GM21360 (cell line): ENCODE measurements at regions not wholly inside any gene's neighbourhood (a gene's known extent, or its start where the extent isn't known, plus 50 kb on each side); places are given as distances from the start of the nearest gene placed in this dataset.

Experiments
- ATAC-seq: cut with Tn5 transposase; IDR thresholded peaks from one replicate; pipeline ENCODE4 v1.9.1; 2021; ENCODE audit warnings: mild to moderate bottlenecking, moderate library complexity; ENCODE audit not compliant: unreplicated experiment

DNA sequence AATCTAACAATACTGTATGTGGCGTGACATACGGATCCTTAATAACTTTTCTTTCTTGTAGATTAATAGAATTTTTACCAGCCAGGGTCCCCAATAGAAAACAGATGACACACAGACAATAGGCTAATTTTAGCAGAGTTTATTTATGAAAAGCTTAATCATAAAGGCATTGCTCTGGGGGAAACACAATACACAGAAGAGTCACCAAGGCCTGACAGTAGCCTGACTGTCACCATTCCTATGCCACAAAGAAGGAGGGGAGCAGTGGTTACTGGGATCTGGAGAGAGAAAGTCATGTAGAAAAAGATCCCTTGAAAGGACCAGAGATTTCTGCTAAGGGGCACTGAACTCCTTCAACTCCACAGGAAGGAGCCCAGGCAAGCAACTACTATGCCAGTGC, 139.5 kb downstream of the METTL4 start:
- no peak for ATAC-seq

DNA sequence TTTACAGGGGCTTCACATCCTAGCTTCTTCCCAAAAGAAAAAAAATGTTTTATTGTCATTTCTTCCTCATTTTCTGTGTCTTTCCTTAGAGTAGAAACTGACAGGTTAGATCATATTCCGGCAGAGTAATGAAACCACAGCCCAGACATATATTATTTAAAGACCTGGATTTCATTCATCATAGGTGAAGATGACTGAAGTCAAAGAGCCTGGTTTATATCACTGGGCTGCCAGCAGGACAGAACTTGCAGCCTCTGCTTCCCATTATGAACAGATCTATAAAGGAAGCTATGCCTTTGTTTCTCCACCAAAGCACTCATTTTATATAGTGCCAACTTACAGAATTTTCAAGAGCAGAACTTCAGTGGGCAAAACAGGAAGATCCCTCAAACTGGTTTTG, 137.9 kb downstream of the METTL4 start:
- ATAC-seq, result no peak

DNA sequence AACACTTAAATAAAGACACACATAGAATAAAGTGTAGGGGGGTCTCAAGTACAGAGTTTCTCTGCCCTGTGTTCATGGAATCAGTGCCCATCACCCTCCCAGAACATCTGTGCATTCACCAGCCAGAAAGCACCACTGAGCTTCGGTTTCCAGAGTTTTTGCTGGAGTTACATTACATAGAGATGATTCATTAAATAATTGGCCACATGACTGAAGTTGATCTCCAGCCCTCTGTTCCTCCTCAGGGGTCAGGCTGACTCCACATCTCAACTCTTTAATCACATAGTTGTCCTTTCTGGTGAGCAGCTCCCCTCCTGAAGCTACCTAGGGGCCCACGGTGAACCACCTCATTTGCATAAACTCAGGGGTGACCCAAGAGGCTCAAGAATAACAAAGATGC, 129.8 kb downstream of the METTL4 start:
- no peak for ATAC-seq

DNA sequence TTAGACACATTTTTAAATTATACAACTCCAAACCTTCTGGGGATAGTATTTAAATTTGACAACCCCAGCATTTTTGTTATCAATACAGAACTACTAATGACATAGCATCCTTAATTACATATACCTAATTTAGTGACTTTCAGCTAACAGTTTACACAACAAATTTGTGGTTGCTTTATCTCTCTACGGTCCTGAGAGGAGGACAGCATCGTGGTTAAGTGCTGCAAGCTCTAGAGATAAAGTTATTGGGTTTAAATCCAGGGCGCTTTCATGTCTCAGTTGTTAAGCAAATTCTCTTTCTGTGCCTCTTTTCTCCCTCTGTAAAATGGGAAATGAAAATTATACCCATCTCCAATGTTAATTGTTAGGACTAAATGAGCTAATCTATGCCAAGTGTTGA, 129.3 kb downstream of the METTL4 start:
- ATAC-seq, result no peak

DNA sequence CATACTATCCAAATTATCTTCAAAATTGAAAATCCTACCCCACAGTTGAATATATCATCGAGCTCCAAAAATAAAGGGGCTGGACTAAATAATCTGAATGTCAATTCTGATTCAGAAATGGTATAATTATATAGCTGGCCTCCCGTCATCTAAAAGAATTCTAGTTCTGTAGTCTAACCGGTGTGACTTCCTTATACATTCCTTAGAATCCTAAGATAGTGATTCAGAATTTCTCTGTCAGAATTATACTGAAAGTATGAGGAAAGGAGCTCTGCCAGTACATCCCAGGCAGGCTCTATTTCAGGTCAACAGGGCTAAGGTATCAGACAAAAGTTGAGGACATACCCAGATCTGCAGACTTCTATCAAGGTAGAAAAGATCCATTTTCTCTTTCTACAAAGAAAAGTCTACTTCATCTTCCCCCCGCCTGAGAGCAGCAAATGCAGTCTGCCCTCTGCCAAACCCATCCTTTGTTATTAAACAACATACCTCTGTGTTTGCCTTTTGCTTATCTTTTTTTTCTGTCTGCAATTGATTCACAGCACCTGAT, 128.5 kb downstream of the METTL4 start:
- ATAC-seq, result no peak

DNA sequence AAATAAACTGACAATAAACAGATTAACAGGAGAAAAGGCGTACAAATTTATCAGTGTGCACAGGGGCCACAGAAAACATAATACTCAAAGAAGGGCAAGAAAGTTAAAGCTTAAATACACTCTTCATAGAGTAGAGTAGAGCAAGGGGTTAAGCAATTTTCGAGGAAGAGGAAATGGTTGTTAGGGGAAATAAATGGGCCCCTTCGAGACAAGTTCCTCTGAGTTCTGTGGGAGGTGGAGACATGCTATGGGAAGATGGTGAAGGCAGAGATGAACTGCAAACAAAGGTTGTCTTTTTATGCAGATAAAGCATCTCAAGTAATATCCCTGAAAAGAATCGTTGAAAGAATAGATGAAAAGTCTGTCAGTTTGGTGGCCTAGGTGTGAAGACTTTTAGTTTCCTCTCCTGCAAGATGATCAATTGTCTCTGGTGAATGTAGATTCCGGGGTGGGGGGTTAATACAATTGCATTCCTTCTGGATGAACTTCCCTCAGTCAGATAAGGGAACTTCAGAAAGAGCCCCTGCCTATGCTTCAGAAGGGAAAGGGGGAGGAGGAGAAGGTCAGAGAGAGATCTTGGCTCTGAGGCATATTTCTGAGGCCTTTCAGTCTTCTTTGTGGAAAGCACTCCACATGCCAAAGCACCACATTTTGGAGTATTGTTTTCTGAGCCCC, 127.0 kb downstream of the METTL4 start:
- no peak for ATAC-seq

DNA sequence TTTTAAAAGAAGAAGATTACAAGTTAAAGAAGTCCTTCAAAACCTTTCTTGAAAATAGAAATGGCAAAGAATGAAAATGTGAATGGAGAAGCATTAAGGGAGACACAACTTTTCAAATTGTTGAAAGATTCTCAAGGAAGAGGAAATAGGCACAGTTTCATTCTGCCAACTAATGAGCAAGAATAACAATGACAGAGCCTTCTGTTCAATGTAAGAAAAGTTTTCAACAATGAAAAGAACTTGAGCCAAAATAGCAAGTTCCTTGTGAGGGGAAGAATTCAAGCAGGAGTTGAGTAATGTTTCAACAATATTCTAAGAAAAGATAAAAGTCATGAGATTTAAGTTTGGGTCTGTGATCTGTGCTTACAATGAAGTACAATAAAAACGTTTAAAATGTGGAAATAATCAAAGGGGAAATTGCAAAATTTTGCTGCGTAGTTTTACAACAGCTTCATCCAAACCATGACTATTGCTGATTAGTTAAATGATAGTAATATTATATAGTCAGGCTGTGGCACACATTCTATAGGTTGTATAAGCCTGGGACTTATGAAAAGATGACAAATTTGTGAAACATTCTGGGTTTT, 122.6 kb downstream of the METTL4 start:
- ATAC-seq, result no peak

DNA sequence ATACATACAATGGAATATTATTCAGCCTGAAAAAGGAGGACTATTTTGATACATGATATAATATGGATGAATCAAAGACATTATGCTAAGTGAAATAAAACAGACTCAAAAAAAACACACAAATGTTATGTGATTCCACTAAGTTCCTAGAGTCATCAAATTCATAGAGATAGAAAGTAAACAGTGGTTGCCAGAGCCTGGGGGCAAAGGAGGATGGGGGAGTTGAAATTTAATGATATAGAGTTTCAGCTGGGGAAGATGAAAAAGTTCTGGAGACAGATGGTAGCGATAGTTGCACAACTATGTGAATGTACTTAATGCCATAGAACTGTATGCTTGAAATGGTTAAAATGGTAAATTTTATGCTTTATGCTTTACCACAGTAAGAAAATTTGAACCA, 119.7 kb downstream of the METTL4 start:
- no peak for ATAC-seq

DNA sequence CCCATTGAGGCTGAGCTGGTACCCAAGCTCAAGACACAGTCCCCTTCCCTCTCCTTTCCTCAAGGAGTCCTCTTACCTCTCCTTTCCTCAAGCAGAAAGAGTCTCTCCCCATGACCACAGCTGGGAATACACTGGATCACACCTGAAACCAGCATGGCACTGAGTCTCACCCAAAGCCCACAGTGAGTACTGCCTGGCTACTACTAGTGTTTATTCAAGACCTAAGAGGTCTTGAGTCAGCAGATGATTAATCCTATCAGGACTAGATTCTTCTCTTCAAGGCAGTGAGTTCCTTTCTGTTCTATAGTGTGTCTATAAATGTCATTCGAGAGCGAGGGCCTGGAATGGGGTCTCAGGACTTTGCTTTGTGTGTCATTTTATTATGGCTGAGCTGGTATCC, 111.4 kb downstream of the METTL4 start:
- ATAC-seq, result no peak

DNA sequence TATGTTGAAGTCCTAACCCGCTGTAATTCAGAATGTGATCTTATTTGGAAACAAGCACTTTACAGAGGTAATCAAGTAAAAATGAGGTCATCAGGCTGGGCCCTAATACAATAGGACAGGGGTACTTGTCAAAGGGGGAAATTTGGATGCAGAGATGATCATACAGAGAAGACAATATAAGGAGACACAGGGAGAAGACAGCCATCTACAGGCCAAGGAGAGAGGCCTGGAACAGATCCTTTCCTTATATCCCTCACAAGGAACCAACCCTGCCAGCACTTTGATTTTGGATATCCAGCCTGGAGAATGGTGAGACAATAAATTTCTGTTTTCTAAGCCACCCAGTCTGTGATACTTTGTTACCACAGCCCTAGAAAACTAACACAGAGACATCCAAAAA, 104.3 kb downstream of the METTL4 start:
- no peak for ATAC-seq

DNA sequence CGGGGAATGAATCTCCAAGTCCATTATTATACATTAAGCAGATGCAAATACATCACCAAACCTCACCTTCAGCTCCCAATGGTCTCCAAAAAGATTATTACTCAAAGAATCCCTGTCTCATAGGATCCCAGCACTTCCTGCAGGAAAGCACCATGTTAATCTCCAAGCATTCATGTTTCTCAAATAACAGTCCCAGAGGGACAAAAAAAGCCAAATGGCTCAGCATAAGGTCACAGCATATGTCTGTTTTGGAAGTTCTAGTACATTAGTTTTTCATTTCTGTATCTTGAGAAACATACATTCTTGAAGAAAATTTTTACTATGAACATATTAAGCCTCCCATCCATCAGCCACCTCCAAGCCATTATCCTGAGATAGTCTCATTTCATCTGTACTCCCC, 103.3 kb downstream of the METTL4 start:
- no peak for ATAC-seq

DNA sequence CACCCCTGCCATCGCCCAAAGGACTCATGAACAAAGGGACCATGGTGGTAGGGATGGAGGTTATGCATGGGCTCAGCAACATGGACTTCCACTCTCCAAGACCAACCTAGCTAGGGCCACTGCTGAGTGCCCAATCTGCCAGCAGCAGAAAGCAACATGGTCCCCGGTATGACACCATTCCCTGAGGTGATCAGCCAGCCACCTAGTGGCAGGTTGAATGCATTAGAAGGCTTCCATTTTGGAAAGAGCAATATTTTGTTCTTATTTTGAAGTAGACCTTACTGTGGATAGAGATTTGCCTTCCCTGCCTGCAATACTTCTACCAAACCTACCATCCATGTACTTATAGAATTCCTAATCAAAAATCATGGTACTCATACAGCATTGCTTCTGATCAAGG, 99.8 kb downstream of the METTL4 start:
- no peak for ATAC-seq

DNA sequence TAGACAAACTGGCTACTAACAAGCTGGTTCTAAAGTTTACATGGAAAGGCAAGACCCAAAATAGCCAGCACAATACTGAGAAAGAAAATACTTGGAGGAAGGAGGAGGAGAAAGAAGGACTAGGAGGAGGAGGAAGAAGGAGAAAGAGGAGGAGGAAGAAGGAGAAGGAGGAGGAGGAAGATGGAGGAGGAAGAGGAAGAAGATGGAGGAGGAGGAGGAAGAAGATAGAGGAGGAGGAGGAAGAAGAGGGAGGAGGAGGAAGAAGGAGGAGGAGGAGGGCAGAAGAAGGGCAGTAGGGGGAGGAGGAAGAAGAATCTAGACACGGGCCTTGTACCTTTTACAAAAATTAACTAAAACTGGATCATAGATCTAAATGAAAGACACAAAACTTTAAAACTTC, 92.6 kb downstream of the METTL4 start:
- ATAC-seq, result no peak

DNA sequence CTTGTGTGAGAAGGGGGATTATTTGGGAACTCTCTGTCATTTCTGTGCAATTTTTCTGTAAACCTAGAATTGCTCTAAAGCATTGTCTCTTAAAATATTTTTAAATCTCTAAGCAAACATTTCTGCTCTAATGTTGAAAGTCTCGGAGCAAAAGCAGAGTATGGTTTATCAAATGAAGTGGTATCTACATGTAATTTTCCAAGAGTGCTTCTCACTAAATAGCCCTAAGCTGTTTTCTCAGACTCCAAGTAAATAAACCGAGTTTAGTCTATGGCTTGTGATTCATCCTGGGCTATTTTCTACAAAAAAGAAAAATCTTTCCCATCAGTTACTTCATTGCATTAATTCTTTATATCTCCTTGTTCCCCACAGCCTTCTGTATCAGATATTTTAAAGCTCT, 90.8 kb downstream of the METTL4 start:
- ATAC-seq, result no peak

DNA sequence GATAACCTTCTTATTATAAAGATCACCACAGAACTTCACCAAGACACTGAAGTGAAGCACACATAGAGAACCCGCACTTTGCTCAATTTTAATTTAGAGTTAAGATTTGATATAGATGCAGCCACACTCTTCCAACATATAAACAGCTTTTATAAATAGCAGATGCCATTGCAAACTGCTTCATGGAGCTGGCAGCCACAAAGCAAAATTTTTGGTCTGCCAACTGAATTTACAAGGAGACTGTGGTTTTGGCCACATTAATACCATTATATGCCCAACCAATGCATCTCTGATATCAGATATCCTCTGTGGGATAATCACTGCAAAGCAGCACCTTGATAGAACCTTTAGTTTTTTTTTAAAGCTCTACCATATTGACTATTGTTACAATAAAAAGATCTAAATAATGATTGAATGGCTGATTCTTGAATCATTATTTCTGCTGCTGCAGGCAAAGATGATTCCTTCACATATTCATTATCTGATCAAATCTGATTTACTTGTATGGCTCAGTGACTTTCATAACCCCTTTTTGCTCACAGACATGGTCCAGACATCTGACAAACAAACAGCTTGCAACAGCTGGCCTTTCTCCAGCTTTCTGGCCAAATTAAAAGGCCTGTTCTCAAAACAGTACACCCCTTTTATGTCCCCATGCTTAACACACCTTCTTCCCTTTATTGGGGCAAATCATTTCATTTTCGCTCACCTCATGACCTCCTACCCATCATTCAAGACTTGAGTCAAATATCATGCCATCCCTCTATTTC, 88.4 kb downstream of the METTL4 start:
- ATAC-seq, result no peak

DNA sequence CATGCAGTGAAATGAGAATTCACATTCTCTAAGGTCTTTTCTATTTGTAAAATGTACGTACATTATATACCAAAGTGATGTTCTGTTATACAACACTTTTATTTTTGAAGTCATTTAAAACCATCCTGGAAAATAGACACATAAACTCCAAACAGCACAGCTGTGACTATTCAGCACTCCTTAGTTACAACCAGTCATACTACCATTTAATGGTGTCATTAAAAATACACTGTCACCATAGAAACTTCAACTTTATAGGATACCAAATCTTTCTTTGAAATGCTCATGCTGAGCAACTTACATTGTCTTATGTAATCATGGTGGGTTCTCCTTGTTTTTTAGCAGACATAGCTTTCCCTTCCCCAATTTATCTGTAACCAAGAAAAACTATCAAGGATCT, 85.3 kb downstream of the METTL4 start:
- no peak for ATAC-seq

DNA sequence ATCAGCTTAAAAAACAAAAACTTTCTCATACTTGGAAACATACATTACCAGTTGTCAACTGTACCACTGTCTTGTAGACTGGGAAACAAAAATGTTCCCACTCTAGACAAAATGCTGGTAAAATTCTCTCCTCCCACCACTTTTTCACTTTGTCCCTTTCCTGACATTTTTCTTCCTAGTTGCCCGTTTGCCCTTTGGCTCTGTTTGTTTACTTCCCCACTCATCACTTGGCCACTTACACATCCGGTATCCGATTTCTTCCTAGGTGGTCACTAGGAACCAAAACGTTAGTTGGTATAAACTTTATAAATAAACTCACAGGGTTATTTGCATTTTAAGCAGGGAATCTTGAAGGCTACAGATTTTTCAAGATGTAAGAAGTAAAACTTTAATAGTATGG, 84.9 kb downstream of the METTL4 start:
- ATAC-seq, result no peak
